ENCODE measurements at regions not wholly inside any gene's neighbourhood (a gene's known extent, or its start where the extent isn't known, plus 50 kb on each side); places are given as distances from the start of the nearest gene placed in this dataset.

- DNase-seq (ENCODE audit: low read depth in 2 of 2): no peak
Observed at GRCh38 chr2:81714817-81715216, 1410.3 kb upstream of the LRRTM1 start.

- no peak for DNase-seq (ENCODE audit: low read depth in 2 of 2)
Observed at GRCh38 chr2:81706856-81707255, 1402.3 kb upstream of the LRRTM1 start.

- DNase-seq (ENCODE audit: low read depth in 2 of 2): no peak
Observed at GRCh38 chr2:81703831-81704230, 1399.3 kb upstream of the LRRTM1 start.

- no peak for DNase-seq (ENCODE audit: low read depth in 2 of 2)
Observed at GRCh38 chr2:81692566-81692965, 1388.0 kb upstream of the LRRTM1 start.

GRCh38 chr2:81675641-81676040, 1371.1 kb upstream of the LRRTM1 start:
- no peak for DNase-seq (ENCODE audit: low read depth in 2 of 2)

- no peak for DNase-seq (ENCODE audit: low read depth in 2 of 2)
Observed at GRCh38 chr2:81672923-81673322, 1368.4 kb upstream of the LRRTM1 start.

- DNase-seq (ENCODE audit: low read depth in 2 of 2): no peak
Observed at GRCh38 chr2:81672516-81672915, 1368.0 kb upstream of the LRRTM1 start.

GRCh38 chr2:81670885-81671284, 1366.3 kb upstream of the LRRTM1 start:
- DNase-seq (ENCODE audit: low read depth in 2 of 2): no peak

GRCh38 chr2:81661081-81661480, 1356.5 kb upstream of the LRRTM1 start:
- DNase-seq (ENCODE audit: low read depth in 2 of 2): no peak

- DNase-seq (ENCODE audit: low read depth in 2 of 2): peak in 1 of 2 donors; percentile 0
Observed at GRCh38 chr2:81658227-81658626, 1353.7 kb upstream of the LRRTM1 start.

- no peak for DNase-seq (ENCODE audit: low read depth in 2 of 2)
Observed at GRCh38 chr2:81650048-81650971, 1345.8 kb upstream of the LRRTM1 start.

GRCh38 chr2:81648806-81649205, 1344.3 kb upstream of the LRRTM1 start:
- DNase-seq (ENCODE audit: low read depth in 2 of 2): no peak

- DNase-seq (ENCODE audit: low read depth in 2 of 2): no peak
Observed at GRCh38 chr2:81648370-81648769, 1343.8 kb upstream of the LRRTM1 start.

- no peak for DNase-seq (ENCODE audit: low read depth in 2 of 2)
Observed at GRCh38 chr2:81647715-81648230, 1343.2 kb upstream of the LRRTM1 start.

- no peak for DNase-seq (ENCODE audit: low read depth in 2 of 2)
Observed at GRCh38 chr2:81645745-81646301, 1341.3 kb upstream of the LRRTM1 start.

- no peak for DNase-seq (ENCODE audit: low read depth in 2 of 2)
Observed at GRCh38 chr2:81644189-81644588, 1339.6 kb upstream of the LRRTM1 start.

- no peak for DNase-seq (ENCODE audit: low read depth in 2 of 2)
Observed at GRCh38 chr2:81624825-81625224, 1320.3 kb upstream of the LRRTM1 start.

GRCh38 chr2:81600088-81600487, 1295.5 kb upstream of the LRRTM1 start:
- no peak for DNase-seq (ENCODE audit: low read depth in 2 of 2)

- DNase-seq (ENCODE audit: low read depth in 2 of 2): no peak
Observed at GRCh38 chr2:81598453-81598852, 1293.9 kb upstream of the LRRTM1 start.

GRCh38 chr2:81589406-81589805, 1284.9 kb upstream of the LRRTM1 start:
- DNase-seq (ENCODE audit: low read depth in 2 of 2): no peak

GRCh38 chr2:81583311-81584108, 1279.0 kb upstream of the LRRTM1 start:
- DNase-seq (ENCODE audit: low read depth in 2 of 2): no peak

GRCh38 chr2:81576713-81577112, 1272.2 kb upstream of the LRRTM1 start:
- DNase-seq (ENCODE audit: low read depth in 2 of 2): no peak
